HL-60 (cell line): ENCODE measurements at regions not wholly inside any gene's neighbourhood (a gene's known extent, or its start where the extent isn't known, plus 50 kb on each side); places are given as distances from the start of the nearest gene placed in this dataset.

Experiments used
- DNase-seq, 2 experiments: peaks; one replicate each; pipeline ENCODE4 v3.0.0-alpha.2; 2010 to 2020; ENCODE audit warnings: low read depth in 1 of 2, low spot score in 1 of 2
- H3K27ac ChIP-seq: fragments of 250-450 bp; sonication (Bioruptor Pico); replicated peaks from 2 replicates; pipeline ENCODE4 v1.5.1; 2020; ENCODE audit warnings: mild to moderate bottlenecking, moderate library complexity
- H3K27me3 ChIP-seq: fragments of 250-450 bp; sonication (Bioruptor Pico); 2 replicates; pipeline ENCODE4 v1.5.1; 2021; ENCODE audit warnings: mild to moderate bottlenecking, moderate library complexity; ENCODE audit not compliant: insufficient read depth, poor library complexity, severe bottlenecking
- H3K4me3 ChIP-seq: replicated peaks from 2 replicates; pipeline ENCODE4 v1.5.1; 2011; ENCODE audit warnings: mild to moderate bottlenecking, control low read depth, low read length; ENCODE audit not compliant: insufficient read depth
- GABPA ChIP-seq: IDR thresholded peaks from 2 replicates; pipeline ENCODE4 v1.6.1; 2012; ENCODE audit warnings: low read depth
- POLR2AphosphoS5 ChIP-seq: IDR thresholded peaks from 2 replicates; pipeline ENCODE4 v1.6.1; 2012; ENCODE audit warnings: low read depth
- SPI1 ChIP-seq: IDR thresholded peaks from 2 replicates; pipeline ENCODE4 v1.6.1; 2012; ENCODE audit warnings: low read depth, mild to moderate bottlenecking, borderline replicate concordance
- TF ChIP-seq, protein P1 (sequence below): IDR thresholded peaks from 2 replicates; pipeline ENCODE4 v1.6.1; 2012; ENCODE audit warnings: low read depth; ENCODE audit not compliant: insufficient replicate concordance
- TF ChIP-seq, protein P2 (sequence below): IDR thresholded peaks from one replicate; pipeline ENCODE4 v1.5.1; 2011; ENCODE audit warnings: low read length, control low read depth, inconsistent platforms; ENCODE audit not compliant: insufficient read depth

DNA sequence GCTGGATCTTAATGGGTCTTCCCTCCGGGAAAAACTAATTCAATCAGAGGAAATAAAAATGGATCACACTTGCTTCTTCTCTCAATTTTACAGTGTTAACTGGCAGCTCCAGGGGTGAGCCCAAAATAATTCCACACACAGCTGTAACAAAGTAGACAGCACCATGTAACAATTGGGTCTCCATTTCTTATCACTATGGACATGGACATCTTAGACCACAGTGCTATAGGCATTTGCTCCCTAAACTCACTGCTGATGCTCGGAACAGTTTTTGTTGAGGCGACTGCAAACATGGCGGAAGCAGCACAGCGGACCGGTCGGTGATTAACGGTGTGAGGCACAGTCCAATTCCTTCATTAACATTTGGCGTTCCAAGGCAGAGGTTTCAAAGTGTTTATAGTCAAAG lies 144.7 kb upstream of the NCK2 start:
- no peak overlapping the region for H3K27ac ChIP-seq
- H3K27me3 ChIP-seq: no peaks in the 10 kb centered on the region
- TF ChIP-seq, protein P1, sequence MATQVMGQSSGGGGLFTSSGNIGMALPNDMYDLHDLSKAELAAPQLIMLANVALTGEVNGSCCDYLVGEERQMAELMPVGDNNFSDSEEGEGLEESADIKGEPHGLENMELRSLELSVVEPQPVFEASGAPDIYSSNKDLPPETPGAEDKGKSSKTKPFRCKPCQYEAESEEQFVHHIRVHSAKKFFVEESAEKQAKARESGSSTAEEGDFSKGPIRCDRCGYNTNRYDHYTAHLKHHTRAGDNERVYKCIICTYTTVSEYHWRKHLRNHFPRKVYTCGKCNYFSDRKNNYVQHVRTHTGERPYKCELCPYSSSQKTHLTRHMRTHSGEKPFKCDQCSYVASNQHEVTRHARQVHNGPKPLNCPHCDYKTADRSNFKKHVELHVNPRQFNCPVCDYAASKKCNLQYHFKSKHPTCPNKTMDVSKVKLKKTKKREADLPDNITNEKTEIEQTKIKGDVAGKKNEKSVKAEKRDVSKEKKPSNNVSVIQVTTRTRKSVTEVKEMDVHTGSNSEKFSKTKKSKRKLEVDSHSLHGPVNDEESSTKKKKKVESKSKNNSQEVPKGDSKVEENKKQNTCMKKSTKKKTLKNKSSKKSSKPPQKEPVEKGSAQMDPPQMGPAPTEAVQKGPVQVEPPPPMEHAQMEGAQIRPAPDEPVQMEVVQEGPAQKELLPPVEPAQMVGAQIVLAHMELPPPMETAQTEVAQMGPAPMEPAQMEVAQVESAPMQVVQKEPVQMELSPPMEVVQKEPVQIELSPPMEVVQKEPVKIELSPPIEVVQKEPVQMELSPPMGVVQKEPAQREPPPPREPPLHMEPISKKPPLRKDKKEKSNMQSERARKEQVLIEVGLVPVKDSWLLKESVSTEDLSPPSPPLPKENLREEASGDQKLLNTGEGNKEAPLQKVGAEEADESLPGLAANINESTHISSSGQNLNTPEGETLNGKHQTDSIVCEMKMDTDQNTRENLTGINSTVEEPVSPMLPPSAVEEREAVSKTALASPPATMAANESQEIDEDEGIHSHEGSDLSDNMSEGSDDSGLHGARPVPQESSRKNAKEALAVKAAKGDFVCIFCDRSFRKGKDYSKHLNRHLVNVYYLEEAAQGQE: no peak
- TF ChIP-seq POLR2AphosphoS5 (no peak), GABPA (no peak), SPI1 (no peak)
- TF ChIP-seq, protein P2, sequence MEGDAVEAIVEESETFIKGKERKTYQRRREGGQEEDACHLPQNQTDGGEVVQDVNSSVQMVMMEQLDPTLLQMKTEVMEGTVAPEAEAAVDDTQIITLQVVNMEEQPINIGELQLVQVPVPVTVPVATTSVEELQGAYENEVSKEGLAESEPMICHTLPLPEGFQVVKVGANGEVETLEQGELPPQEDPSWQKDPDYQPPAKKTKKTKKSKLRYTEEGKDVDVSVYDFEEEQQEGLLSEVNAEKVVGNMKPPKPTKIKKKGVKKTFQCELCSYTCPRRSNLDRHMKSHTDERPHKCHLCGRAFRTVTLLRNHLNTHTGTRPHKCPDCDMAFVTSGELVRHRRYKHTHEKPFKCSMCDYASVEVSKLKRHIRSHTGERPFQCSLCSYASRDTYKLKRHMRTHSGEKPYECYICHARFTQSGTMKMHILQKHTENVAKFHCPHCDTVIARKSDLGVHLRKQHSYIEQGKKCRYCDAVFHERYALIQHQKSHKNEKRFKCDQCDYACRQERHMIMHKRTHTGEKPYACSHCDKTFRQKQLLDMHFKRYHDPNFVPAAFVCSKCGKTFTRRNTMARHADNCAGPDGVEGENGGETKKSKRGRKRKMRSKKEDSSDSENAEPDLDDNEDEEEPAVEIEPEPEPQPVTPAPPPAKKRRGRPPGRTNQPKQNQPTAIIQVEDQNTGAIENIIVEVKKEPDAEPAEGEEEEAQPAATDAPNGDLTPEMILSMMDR: no peak
- no peak overlapping the region for H3K4me3 ChIP-seq
- no peak for DNase-seq

DNA sequence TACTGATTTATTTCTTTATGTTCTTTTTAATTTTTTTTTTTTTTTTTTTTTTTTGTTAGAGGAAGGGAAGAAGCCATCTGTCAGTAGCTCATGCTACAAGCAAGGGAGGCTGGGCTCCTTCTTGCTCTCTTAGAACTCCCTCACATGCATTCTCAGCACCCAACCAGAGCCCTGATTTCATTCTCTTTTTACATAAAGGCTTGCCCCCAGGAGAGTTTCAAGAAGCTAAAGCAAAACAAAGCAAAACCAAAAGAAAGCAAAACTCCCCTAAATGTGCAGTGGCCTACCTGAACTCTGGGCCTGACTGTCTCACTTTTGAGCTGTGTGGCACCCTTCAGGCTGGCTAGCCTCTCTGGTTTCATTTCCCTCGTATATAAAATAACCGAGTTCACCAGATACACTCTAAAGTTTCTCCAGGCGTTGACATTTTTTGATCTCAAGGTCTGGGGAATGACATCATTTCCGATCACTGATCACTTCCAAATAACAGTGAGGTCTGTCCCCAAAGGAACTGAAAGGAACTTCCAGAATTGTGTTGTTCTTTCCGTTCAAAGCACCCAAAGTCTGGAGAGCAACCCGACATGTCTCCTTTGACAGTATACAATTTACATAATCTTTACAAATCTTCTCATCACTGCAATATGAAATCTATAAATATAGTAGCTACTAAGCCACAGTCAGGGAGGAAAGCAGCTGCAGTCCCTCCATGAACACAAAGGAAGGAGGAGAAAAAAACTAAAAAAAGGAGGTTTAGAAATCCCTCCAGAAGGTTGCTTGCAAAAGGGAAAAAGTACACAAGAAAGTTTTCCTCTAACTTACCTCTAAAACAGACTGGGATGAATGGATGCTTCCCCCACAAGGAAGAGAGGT lies 145.6 kb upstream of the NCK2 start:
- Histone ChIP-seq H3K27me3 (no peaks in the 10 kb centered on the region), H3K4me3 (no peak overlapping the region), H3K27ac (no peak overlapping the region)
- TF ChIP-seq, protein P2: no peak
- TF ChIP-seq GABPA: no peak
- TF ChIP-seq, protein P1: no peak
- no peak for TF ChIP-seq POLR2AphosphoS5
- TF ChIP-seq SPI1: no peak
- DNase-seq: no peak

DNA sequence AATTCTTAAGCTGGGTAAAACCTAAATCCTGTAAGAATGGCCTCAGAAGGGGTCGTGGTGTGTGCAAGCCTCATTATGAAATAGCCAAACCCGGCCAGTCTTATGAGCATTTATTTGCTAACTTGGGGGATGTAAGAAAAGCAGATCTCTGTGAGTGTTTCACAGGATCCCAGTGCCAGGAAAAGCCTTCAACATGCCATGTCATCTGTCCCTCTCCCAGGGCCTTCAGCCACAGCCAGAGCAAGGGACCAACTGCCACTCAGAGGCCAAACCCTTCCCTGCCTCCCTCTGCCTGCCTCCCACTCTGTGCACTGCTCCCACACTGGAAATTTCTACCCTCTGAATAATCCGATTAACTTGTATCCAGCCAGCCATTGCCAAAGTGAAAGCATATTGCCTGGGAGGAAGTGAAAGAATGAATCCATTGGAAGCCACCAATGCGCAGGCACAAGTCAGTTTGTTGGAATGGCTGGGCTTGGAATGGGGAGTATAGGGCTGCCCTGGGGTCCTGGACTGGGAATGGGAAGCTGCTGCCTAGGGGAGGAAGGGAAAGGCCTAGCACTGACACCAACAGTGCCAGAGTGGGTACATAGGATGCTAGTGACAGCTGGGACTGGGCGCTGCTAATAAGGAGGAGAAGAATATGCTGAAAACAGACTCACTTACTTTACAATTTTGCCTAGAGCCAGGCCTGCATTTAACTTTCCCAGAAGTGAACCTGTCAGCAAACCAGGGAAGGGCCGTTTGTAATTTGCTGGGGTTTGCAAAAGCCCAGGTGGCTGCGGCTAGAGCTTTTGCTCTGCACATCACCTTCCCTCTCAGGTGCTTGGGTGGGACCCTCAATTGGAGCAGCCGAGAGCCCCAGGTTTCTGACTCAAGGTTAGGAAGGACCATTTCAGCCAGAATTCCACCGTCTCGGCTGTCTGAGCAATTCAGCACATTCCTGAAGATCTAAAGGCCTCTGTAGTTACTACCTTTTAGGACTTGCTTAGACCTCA lies 146.6 kb upstream of the NCK2 start:
- Histone ChIP-seq H3K27me3 (no peaks in the 10 kb centered on the region), H3K4me3 (no peak overlapping the region), H3K27ac (no peak overlapping the region)
- no peak for DNase-seq
- TF ChIP-seq, protein P1: no peak
- TF ChIP-seq, protein P2: no peak
- no peak for TF ChIP-seq GABPA
- no peak for TF ChIP-seq POLR2AphosphoS5
- no peak for TF ChIP-seq SPI1
